LoVo (cell line): ENCODE measurements at regions not wholly inside any gene's neighbourhood (a gene's known extent, or its start where the extent isn't known, plus 50 kb on each side); places are given as distances from the start of the nearest gene placed in this dataset.
"Not testable (repeated sequence)": the region's sequence is repeated elsewhere in the genome, so short reads cannot be mapped to it uniquely, and the experiment has no call there.

Experiments
- DNase-seq: peaks from one replicate; pipeline ENCODE4 v3.0.0-alpha.2; 2016; ENCODE audit warnings: low spot score

- not testable (repeated sequence) for DNase-seq
Observed at GRCh38 chr5:121665542-121665941, 186.1 kb upstream of the FTMT start.

DNA sequence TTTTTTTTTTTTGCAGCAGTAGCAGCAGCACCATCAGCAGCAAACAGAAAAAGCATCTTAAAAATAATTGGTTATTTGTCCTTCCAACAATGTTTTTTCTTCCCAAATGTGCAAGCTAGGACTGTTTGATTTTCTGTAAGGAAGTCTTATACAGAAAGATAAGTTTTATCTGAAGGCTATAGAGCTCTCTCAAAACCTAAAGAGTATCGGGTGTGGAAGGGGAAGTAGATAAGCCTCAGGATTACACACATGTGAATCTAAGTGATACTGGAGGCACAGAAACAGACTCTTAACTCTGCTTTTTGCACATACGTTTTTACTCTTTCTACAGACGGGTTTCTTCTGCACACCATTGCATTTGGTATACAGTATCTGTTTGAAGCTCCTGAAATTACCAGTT is 184.4 kb upstream of the FTMT start:
- no peak for DNase-seq

DNA sequence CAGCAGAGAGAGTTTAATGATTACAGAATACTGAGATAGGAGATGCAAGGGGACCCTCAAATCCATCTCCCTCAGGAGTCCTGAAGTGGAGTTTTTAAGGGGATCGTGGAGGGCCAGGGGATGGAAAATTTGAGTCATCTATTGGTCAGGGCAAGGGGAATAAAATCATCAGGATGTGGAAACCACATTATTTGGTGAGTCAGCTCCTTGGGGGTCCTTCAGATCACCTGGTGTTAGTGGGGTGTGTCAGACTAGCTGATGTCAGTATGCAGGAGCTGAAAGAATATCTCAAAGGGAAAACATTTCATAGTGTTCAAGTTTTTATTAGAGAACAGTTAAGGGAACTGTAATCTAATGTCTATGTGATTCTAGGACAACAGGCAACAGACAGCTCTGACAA is 183.0 kb upstream of the FTMT start:
- no peak for DNase-seq

GRCh38 chr5:121671624-121672023 is 180.1 kb upstream of the FTMT start:
- no peak for DNase-seq

DNA sequence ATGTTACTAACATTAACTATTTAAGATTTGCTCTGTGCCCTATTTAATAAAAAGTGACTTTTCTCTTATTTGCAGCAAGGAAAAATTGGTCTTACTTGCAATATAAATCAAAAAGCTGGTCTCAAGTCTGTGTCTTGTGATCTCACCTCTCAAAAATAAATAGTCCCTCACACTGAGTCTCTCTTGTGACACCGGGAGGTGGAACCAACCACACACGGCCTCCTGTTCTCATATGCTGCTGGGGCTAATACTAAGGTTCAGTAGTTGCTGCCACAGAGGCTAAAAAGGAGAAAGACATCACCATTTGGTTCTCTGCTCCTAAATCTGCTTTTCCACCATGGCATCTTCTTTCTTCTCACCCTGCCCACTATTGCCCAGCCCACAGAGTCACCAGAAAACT is 175.8 kb upstream of the FTMT start:
- DNase-seq: no peak

- DNase-seq: no peak
Observed at GRCh38 chr5:121681229-121681855, 170.3 kb upstream of the FTMT start.

- no peak for DNase-seq
Observed at GRCh38 chr5:121688126-121688525, 163.6 kb upstream of the FTMT start.

GRCh38 chr5:121688781-121689180 is 162.9 kb upstream of the FTMT start:
- DNase-seq: no peak

DNA sequence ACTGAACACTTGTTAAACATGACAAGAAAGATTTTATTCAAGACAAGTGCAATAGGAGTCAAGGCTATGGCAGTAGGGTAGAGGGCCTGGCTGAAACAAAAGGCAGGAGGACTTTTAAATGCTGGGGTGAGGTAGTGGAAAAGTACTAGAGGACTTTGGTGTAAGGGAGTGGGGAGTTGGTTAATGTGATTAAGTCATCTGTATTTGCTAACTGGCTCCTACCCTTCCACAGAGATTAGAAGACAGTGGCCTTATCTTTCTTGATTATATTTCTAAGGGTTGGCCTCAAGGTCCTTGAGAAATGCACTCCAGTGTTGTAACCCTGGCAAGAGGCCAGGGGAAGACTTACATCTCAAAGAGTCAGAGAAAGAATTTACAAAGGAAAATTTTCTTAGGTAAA is 160.2 kb upstream of the FTMT start:
- DNase-seq: no peak

DNA sequence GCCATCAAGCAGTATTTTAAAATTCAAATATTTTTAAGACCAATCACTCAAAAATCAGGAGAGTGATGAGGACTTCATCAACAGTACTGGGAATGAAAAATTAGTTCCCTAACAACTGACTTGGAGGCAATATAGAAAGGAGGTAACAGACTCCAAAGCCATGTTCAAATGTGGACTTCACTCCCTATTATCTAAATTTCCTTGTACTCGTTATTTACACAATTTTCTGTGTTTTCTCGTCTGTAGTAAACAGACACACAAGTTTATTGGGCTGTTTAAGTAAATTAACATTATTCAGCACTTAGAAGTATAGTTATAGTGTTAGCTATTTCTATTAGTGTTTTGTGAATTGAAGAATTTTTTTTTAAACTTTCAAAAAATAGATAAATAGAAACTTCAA is 159.5 kb upstream of the FTMT start:
- DNase-seq: no peak

GRCh38 chr5:121693864-121694263 is 157.8 kb upstream of the FTMT start:
- no peak for DNase-seq

GRCh38 chr5:121695307-121695706 is 156.4 kb upstream of the FTMT start:
- no peak for DNase-seq

- no peak for DNase-seq
Observed at GRCh38 chr5:121698690-121699089, 153.0 kb upstream of the FTMT start.

DNA sequence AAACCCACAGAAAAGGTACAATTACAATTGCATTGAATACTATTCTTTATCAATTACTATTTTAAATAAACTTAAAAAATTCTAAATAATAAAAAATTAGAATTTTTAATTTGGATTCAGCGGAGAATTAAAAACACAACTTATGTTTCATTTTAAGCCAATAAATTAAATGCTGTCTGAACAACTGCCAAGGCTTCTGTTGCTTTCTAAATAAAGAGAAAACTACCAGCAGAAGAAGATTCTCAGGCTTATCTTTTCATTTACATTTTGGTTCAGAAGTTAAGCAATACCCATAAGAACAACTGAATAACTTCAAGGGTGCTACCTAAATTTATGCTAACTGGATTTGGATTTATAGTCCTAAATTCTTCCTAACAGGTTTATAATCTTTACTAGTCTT is 150.0 kb upstream of the FTMT start:
- DNase-seq: no peak

GRCh38 chr5:121702682-121703081 is 149.0 kb upstream of the FTMT start:
- no peak for DNase-seq

DNA sequence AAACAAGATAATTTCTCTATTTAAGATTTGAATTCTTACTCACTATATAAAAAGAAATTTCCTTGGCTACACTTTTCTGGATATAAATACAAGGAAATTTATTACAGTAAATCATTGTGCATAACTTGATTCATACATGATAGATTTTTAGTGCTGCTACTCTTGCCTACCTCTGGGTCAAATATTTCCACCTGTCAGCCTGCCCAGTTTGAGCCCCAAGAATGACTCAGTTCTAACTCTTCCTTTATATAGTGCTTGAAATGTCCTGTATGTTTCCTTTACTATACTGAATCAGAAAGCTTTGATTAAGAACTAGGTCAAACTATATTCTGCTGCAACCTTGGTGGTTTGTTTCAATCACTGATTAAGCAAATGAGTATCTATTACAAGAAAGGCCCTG is 147.4 kb upstream of the FTMT start:
- DNase-seq: no peak

DNA sequence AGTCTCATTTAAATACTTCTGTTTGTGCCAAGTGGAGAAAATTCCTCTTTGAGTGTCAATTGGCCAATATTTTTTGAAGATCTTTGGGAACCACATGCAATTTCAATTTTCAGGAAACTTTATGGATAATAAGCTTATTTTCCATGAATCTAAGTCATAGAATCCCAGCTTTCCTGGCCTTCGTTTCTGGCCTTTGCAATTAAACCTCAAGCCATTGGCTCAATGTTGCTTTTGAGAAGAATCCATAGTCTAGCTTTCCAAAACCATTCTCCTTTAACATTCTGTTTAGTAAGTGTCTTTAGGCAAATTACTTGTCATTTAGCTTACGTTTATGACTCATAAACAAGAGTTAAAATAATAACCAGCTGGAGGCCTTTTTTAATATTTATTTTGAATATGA is 145.0 kb upstream of the FTMT start:
- no peak for DNase-seq

GRCh38 chr5:121707178-121707577 is 144.5 kb upstream of the FTMT start:
- no peak for DNase-seq

DNA sequence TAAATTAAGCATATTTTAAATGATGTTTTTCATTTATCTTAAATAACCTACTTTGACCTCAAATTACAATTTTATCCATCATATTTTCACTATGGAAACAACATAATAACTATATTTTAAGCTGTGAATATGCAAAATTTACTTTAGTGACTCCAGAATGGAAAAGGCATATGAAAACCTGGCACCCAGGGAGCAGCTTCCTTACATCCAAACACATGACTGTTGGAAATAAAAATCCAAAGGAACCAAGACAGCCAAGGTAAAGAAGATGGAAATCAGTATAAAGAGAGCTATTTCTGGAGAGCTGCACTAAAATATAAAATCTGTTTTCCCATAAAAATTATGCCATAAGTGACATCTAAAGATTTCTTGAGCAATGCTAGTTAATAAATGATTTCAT is 140.3 kb upstream of the FTMT start:
- no peak for DNase-seq

- no peak for DNase-seq
Observed at GRCh38 chr5:121719255-121719654, 132.4 kb upstream of the FTMT start.

DNA sequence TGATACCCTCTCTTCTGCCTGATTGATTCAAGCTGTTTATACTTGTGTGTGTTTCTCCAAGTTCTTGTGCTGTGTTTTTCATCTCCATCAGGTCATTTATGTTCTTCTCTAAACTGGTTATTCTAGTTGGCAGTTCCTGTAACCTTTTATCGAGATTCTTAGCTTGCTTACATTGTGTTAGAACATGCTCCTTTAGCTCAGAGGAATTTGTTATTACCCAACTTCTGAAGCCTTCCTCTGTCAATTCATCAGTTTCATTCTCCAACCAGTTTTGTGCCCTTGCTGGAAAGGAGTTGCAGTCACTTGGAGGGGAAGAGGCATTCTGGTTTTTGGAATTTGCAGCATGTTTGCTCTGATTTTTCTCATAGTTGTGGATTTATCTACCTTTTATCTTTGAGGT is 126.2 kb upstream of the FTMT start:
- DNase-seq: no peak

DNA sequence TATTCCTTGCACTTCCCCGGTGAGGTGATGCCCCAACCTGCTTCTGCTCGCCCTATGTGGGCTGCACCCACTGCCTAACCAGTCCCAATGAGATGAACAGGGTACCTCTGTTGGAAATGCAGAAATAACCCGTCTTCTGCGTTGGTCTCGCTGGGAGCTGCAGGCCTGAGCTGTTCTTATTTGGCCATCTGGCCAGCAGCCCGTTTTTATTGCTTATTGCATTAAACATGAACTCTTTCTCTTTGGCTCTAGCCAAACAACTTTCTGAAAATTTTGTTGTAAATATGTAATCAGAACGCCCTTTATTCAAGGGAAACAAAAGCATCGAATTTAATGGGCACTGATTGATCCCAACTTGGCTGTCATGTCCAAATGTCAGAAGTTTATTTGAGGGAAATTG is 124.7 kb upstream of the FTMT start:
- no peak for DNase-seq

DNA sequence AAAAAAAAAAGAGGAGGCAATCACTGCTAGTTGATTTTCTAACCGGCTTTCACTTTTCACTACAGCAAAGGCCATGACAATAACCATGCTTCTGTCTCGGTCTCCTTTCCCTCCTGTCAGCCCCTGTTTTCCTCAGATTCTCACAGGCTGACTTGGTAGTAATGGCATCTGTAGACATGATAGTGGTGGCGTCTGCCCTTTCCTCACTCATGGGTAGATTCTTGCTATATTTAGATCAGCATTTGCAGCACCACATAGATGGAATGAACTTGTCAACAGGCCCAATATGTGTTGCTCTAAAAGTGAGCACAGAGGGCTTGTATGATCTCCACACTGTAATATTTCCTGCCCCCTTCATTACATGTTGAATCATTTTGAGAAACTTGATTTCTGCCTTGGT is 120.3 kb upstream of the FTMT start:
- DNase-seq: no peak

- no peak for DNase-seq
Observed at GRCh38 chr5:121735618-121736017, 116.1 kb upstream of the FTMT start.

- no peak for DNase-seq
Observed at GRCh38 chr5:121737120-121737519, 114.6 kb upstream of the FTMT start.
